Endothelial cell of umbilical vein (primary cell): ENCODE measurements at regions not wholly inside any gene's neighbourhood (a gene's known extent, or its start where the extent isn't known, plus 50 kb on each side); places are given as distances from the start of the nearest gene placed in this dataset.

Source experiments
- EZH2 ChIP-seq: IDR thresholded peaks from 2 replicates; pipeline ENCODE4 v1.6.1; 2012; ENCODE audit warnings: borderline replicate concordance, low read depth, mild to moderate bottlenecking, moderate library complexity, low read length, inconsistent platforms; ENCODE audit not compliant: severe bottlenecking
- FOS ChIP-seq: IDR thresholded peaks from 2 replicates; pipeline ENCODE4 v1.6.1; 2011; ENCODE audit warnings: mild to moderate bottlenecking, low read length, moderate library complexity, borderline replicate concordance; ENCODE audit not compliant: insufficient read depth
- GATA2 ChIP-seq: IDR thresholded peaks from 2 replicates; pipeline ENCODE4 v1.7.0; 2011; ENCODE audit warnings: low read depth, mild to moderate bottlenecking, moderate library complexity, mixed read lengths, low read length; ENCODE audit not compliant: insufficient read length, insufficient read depth
- JUN ChIP-seq: IDR thresholded peaks from 2 replicates; pipeline ENCODE4 v1.6.1; 2011; ENCODE audit warnings: borderline replicate concordance, low read depth; ENCODE audit not compliant: insufficient read length, insufficient read depth
- MYC ChIP-seq: IDR thresholded peaks from one replicate; pipeline ENCODE4 v1.6.1; 2011; ENCODE audit warnings: mild to moderate bottlenecking, low read depth, low read length
- POLR2A ChIP-seq: IDR thresholded peaks from 2 replicates; pipeline ENCODE4 v1.6.1; 2012; ENCODE audit warnings: low read depth, mild to moderate bottlenecking, control low read depth, low read length
- POLR2AphosphoS5 ChIP-seq: IDR thresholded peaks from 2 replicates; pipeline ENCODE4 v1.6.1; 2012; ENCODE audit warnings: low read depth, mild to moderate bottlenecking, control low read depth, low read length, moderate library complexity; ENCODE audit not compliant: insufficient read depth
- TF ChIP-seq, protein P1 (sequence below), 2 donors: IDR thresholded peaks; 1 replicate in 1 of 2; 2 replicates in 1 of 2; pipeline ENCODE4 v1.5.1; 2011; ENCODE audit warnings: low read length in 2 of 2, mild to moderate bottlenecking in 2 of 2, moderate library complexity in 2 of 2, control low read depth in 1 of 2, inconsistent platforms in 1 of 2, low read depth in 1 of 2; ENCODE audit not compliant: insufficient read depth in 1 of 2; ENCODE audit errors: extremely low read depth in 1 of 2
- TF ChIP-seq, protein P2 (sequence below): IDR thresholded peaks from 2 replicates; pipeline ENCODE4 v1.6.1; 2011; ENCODE audit not compliant: insufficient read depth, insufficient read length

DNA sequence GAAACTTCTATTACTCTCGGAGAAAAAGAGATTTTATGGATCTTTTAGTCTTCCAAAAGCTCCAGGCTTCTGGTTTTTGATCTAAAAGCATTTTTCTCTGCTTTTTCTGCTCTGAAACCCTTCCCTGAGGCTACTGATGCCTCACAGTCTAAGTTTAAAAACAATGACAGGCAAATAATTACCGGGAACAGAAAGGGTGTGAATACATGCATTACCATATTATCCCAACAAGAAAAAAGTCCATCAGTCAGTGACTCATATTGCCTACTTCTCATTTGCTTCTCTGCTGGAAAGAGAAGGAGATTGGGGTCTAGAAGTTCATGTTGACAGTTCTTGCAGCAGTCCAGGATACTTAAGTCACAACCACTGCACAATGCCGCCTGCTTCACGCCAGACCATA lies 482.9 kb upstream of the C16orf82 start:
- TF ChIP-seq, protein P1, sequence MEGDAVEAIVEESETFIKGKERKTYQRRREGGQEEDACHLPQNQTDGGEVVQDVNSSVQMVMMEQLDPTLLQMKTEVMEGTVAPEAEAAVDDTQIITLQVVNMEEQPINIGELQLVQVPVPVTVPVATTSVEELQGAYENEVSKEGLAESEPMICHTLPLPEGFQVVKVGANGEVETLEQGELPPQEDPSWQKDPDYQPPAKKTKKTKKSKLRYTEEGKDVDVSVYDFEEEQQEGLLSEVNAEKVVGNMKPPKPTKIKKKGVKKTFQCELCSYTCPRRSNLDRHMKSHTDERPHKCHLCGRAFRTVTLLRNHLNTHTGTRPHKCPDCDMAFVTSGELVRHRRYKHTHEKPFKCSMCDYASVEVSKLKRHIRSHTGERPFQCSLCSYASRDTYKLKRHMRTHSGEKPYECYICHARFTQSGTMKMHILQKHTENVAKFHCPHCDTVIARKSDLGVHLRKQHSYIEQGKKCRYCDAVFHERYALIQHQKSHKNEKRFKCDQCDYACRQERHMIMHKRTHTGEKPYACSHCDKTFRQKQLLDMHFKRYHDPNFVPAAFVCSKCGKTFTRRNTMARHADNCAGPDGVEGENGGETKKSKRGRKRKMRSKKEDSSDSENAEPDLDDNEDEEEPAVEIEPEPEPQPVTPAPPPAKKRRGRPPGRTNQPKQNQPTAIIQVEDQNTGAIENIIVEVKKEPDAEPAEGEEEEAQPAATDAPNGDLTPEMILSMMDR (IDR thresholded peaks at IDR 0.05; ENCODE audit: extremely low read depth in 1 of 2, insufficient read depth in 1 of 2, low read depth in 1 of 2, low read length in 2 of 2): no peak
- TF ChIP-seq POLR2AphosphoS5: no peak
- TF ChIP-seq JUN: no peak
- no peak for TF ChIP-seq POLR2A
- no peak for TF ChIP-seq EZH2
- TF ChIP-seq, protein P2, sequence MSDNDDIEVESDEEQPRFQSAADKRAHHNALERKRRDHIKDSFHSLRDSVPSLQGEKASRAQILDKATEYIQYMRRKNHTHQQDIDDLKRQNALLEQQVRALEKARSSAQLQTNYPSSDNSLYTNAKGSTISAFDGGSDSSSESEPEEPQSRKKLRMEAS: no peak
- TF ChIP-seq GATA2: no peak
- TF ChIP-seq FOS: no peak
- TF ChIP-seq MYC: no peak
